GM12872 (cell line): ENCODE measurements at regions not wholly inside any gene's neighbourhood (a gene's known extent, or its start where the extent isn't known, plus 50 kb on each side); places are given as distances from the start of the nearest gene placed in this dataset.

Experiments used
- TF ChIP-seq, protein P1 (sequence below): IDR thresholded peaks from 3 replicates; pipeline ENCODE4 v1.5.1; 2011; ENCODE audit warnings: low read depth, mild to moderate bottlenecking, low read length, moderate library complexity; ENCODE audit not compliant: insufficient read depth

DNA sequence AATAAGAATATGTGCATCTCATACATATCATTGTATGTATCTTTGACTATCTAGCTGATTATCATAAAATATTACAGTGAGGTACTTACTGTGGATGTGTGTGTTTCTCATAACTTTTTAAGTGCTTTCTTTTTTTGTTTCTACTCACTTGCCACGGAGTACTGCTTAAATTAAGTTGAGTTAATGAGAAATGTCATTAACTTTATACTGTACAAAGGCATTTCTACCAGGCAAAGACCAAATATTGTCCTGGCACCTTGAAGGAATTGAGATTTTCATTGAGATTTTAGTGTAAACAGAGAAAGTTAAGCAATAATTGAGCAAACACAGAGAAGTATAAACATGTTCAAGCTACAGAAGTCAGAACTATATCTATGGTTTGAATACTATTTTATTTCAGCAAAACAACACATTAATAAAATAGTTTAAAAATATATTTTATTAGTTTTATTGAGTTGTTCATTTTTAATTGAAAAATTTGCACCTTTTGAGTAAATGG is 1750.0 kb downstream of the PCDH7 start:
- TF ChIP-seq, protein P1, sequence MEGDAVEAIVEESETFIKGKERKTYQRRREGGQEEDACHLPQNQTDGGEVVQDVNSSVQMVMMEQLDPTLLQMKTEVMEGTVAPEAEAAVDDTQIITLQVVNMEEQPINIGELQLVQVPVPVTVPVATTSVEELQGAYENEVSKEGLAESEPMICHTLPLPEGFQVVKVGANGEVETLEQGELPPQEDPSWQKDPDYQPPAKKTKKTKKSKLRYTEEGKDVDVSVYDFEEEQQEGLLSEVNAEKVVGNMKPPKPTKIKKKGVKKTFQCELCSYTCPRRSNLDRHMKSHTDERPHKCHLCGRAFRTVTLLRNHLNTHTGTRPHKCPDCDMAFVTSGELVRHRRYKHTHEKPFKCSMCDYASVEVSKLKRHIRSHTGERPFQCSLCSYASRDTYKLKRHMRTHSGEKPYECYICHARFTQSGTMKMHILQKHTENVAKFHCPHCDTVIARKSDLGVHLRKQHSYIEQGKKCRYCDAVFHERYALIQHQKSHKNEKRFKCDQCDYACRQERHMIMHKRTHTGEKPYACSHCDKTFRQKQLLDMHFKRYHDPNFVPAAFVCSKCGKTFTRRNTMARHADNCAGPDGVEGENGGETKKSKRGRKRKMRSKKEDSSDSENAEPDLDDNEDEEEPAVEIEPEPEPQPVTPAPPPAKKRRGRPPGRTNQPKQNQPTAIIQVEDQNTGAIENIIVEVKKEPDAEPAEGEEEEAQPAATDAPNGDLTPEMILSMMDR = no peak

DNA sequence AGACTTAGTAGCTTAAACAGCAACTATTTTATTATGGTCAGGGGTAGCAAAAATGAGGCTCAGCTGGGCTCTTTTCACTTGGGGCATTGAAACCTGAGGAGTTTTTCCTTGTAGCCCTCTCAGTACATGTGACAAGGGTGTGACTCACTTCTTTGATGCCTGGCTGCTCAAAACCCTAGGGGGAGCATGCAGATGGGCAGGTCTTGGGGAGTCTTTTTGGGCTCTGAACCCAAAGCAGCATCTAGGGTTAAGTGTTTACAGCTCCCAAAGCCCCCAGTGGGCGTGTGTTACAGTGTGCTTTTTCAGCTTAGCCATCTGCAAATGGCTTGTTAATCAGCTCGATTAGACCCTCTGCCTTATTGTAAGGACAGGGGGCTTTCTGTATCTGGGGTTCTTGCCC is 1752.7 kb downstream of the PCDH7 start:
- TF ChIP-seq, protein P1 = no peak

DNA sequence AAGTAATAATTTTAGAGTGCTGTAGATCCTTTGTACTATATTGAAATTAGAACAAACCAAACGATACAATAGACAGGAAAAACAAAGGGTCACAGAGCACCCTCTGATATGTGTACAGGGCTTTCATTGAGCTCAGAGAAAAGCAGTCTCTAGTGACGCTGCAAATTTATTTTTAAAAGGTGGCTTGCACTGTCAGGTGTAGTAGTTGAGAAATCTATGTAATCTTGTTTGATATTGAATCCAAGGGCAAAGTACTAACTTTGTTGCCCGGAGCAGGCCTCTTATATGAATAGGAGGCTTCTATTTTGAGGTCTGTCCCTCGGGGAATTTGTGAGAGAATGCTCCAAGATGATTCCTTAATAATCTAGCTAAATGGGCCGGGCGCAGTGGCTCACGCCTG is 1755.5 kb downstream of the PCDH7 start:
- TF ChIP-seq, protein P1 = no peak

DNA sequence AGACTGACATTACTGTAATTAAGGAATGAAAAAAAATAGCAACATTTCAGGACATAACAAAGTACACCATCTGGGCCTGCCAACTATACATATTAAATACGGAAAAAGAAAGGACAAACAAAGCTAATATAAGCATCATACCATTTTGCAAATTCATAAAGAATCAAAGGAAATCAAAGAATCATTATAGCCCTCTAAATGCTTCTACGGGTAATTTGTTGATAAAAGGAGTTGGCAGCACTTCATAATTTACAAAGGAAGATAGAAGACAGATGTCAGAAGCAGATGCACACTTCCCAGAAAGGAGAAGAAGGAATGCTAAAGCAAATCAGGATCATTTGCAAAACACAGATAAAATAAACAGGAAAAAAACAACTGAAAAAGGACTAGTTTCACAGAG is 1757.3 kb downstream of the PCDH7 start:
- TF ChIP-seq, protein P1 = no peak

DNA sequence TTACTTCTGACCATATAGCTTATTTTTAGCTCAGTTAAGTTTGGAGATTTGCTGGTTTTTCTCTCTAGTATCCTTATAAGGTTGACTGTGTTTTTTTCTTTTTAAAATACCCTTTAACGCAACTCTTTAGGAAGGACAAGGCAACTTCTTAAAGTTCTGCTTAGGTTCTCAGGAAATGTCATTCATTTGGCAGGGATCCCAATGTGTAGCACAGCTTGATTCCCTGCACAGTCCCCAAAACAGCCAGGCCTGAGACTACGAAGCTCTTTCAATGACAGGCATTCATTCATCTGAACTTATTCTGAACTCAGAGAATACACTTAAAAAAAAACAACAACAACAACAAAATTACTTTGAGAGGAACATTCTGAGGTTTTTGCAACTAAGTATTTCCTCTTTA is 1765.8 kb downstream of the PCDH7 start:
- TF ChIP-seq, protein P1 = no peak

DNA sequence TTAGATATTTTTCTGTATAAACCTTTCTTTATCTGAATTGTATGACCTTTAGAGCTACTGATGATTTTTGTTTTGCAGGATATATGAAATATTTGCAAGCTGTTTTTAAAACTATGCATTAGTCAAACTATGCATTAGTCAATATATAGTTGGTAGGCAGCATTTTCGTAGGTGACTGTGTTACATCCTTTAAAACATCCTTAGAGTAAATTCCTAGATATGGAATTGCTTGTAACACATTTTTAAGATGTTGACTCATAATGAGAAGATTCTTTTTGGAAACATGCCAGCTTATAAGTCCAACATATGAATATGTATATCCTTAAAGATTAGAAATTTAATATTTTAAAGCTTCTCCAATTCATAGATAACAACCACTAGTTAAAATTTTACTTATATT is 1768.5 kb downstream of the PCDH7 start:
- TF ChIP-seq, protein P1 = no peak

DNA sequence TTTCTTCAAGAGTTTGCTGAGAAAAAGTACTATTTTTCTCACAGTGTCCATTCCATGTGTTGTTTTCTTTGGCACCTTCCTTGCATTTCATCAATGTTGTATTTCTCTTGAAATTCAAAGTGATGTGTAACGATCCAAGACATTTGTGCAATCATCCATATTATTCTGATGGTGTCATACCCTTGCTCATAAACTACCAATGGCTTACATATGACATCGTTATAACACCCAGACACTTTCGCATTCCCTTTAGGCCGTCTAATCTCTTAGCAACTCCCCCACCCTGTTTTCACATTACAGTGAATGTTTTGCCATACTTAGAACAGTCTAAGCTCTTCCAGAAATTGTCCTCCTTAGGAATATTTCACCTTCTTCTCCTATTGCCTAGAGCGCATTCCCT is 1779.0 kb downstream of the PCDH7 start:
- TF ChIP-seq, protein P1 = no peak

DNA sequence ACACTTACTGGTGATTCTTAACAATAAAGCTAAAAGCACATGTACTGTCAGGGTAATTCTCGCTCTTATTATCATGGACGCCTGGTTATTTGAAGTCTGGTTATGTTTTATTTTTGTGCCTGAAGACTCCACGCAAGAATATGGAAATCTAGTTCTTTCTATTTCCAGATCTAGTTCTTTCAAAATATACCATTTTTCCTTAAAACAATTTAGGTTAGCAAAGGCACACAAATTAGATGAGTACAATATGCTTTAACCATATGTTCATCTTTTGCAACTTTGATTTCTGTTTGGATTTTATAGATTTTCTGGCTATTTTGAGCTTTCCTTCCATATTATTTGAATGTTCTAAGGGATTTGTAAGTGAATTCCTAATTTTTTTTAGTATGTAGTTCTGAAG is 1783.1 kb downstream of the PCDH7 start:
- TF ChIP-seq, protein P1 = no peak
